ENCODE measurements at regions not wholly inside any gene's neighbourhood (a gene's known extent, or its start where the extent isn't known, plus 50 kb on each side); places are given as distances from the start of the nearest gene placed in this dataset.
"Not testable (repeated sequence)": the region's sequence is repeated elsewhere in the genome, so short reads cannot be mapped to it uniquely, and the experiment has no call there.

DNA sequence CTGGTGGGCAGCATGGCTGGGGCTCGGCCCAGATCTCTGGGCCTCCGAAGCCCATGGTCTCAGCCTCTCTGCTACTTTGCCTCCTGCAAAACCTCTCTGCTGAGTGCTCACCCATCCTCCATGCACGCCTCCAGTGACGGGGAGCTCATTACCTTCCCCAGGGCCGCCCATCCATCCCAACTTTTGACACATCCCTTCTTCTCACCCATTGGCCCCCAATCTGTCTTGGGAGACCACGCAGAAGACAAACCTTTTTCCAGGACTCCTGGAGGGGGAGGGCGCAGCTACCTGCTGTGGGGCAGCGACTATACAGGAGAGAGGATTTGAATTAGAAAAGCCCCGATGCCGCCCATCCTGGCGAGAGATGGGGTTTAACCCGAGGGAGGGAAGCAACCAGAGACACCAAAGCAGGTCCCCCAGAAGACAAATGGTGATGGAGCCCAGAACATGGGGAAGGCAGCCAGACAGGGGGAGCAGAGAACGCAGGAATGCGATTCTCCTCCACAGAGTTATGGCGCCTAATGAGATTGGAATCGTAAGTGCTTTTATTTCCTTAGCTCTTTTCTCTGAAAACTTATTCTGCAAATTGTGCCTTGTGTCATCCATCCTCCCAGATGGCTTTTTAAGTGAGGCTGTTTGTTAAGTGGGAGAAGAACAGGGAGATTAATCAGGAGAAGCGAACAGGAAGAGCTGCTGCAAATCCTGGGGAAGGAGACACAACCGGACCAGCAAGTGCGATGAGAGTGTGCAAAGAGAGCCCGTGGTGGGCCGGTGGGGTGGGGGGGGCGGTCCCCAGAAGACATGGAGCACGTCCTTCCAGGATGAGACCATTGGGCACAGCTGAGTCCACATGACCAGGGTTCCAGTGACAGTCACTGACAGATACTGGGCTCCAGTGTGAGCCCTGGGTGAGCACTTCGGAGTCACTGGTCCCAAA lies 623.5 kb downstream of the MATN1 start:
- no peak for DNase-seq

DNA sequence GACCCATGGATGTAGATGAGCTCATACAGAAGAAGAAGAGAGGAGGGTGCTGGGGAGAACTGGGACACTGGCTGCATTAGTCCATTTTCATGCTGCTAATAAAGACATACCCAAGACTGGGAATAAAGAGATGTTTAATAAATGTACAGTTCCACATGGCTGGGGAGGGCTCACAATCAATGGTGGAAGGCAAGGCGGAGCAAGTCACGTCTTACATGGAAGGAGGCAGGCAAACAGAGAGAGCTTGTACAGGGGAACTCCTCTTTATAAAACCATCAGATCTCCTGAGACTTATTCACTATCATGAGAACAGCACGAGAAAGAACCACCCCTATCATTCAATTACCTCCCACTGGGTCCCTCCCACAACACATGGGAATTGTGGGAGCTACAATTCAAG lies 625.5 kb downstream of the MATN1 start:
- DNase-seq, result not testable (repeated sequence)

DNA sequence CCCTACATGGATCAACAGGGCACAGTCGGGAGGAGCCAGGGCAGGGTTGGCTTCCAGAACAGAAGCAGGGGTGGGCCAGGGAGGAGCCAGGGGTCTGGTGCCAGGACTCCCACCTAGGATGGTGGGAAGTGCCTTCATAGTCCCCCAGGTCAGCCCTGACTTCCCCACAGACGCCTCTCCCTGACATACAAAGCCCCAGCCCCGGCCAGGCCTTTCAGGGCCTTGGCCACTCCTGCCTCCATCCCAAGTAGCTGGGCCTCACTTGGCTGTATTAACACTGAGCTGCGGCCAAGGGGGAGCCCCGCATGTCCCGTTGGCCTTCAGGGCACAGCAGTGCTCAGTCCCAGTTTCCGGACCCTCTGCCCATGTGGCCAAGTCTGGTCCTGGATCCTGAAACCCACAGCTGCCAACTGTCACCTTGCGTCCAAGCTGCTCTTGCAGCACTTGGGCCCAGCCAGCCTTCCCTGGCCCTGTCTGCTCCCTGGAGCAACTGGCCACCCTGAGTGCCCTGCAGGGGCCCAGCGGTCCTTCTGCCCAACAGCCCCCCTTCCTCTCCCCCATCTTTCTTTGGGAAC lies 627.8 kb downstream of the MATN1 start:
- DNase-seq, result no peak

DNA sequence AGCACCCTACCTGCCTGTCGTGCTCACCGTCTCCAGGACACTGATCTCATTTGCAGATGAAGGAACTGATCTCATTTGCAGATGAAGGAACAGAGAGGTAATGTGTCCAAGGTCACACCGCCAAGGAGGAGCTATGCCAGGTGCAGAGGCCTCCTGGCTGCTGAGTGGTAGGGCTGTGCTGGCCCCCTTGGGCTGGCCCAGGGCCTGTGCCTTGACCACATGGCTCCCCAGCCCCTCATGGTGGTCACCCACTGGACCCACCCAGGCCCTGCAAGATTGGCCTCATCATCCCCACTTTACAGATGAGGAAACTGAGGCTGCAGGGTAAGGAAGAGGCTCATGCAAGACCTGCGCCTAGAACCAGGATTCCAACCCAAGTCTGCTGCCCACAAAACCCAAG lies 628.3 kb downstream of the MATN1 start:
- DNase-seq, result no peak

DNA sequence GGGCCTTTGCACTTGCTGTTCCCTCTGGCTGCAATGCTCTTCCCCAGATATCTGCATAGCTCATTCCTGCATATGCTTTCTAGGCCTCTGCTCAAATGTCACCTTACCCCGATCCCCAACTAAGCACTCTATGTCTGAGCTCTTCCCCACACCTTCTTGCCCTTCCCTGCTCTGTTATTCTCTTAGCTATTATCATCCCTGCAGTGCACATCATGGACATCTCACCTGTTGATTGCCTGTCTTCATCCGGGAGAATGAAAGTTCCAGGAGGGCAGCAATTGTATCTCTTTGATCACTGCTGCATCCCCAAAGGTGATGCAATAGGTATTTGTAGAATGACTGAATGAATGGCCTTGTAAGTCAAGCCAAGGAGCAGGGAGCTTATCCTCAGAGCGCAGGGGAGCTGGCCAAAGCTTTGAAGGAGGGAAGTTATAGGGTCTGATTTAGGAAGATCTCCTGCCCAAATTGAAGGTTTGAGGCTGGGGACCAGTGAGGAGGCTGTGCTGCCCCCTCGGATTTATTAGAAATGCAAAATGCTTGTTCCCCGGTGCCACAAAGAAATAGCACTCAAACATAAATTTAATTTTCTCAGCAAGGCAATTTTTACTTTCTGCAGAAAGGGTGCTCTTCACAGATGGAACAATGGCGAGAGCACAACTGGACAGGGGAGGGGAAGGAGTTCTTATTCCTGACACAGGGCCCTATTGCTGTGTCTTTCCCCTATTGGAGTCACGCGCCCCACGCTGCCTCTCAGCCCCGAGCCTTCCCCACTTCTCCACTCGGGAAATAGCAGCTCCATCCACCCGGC lies 631.1 kb downstream of the MATN1 start:
- DNase-seq, result no peak

DNA sequence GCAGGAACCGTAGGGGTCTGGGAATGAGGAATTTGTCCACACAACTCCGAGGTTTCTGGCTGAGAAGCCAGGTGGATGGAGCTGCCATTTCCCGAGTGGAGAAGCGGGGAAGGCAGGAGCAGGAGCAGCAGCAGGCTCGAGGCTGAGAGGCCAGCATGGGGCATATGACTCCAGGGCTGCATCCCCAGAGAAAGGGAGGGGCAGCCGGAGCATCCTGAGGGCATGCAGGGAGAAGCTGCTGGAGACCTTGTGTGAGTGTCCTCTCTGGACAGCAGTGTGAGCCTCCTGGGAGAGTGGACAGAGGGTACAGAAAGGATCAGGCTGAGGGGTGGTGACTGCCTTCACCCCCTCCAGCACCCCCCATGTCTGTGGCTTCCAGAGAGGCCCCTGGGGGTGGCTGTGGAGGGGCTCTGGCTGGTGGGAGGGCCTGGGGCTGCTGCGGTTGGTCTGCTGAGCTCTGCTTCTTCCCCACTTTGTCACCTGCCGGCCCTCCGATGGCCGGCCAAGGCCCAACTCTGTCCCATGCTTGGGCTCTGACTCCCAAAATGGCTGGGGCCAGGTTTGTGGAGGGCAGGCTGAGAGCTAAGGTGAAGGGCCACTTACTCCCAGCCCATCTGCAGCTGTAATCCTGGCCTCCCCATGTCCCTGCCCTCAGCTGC lies 633.1 kb downstream of the MATN1 start:
- no peak for DNase-seq

DNA sequence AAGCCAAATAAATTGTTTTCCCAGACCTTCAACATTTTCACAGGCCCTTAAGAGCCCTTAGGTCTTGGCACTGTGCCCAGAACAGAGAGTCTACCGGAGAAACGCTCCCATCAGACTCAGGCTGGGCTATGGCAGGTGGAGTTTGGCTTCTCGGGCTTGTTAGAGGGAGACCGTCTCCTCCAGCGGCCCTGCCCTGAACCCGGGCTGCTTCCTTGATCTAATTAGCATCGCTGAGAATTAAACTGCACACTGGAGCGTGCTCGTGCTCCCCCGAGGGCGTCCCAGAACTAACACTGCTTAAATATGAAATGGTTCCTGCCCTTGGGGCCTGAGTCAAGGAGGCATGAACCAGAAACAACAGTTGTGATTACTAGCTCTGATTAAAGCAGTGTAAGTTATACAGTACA lies 634.4 kb downstream of the MATN1 start:
- DNase-seq, result no peak

DNA sequence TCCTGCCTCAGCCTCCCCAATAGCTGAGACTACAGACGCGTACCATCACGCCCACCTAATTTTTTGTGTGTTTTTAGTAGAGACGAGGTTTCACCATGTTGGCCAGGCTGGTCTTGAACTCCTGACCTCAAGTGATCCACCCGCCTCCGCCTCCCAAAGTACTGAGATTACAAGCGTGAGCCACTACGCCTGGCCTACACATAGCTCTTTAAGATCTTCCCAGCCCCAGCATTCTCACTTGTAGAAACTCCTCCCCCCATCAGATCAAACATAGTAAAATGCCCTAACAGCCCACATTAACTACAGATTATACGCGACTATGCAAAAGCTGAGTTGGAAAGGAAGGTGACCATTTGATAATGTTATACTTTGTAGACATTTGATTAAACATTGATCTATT lies 634.8 kb downstream of the MATN1 start:
- DNase-seq, result no peak

DNA sequence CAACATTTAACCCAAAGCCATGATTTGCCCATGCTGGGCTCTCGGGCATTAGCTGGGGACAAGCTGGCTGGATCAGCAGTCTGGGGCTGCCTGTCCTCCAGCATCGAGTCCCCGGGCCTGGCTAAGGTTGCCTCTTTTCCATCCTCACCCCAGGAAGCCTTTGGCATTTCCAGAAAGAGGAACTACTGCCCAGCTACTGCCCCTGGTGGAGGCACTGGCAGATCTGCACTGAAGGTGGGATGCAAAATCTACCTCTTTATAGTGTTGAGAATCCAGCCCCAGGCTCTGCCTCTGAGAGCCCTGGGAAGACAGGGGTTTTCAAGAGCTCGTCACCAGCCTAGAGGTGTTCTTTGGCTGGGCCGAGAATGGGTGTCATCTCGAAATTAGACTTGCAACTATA lies 635.9 kb downstream of the MATN1 start:
- DNase-seq, result no peak

DNA sequence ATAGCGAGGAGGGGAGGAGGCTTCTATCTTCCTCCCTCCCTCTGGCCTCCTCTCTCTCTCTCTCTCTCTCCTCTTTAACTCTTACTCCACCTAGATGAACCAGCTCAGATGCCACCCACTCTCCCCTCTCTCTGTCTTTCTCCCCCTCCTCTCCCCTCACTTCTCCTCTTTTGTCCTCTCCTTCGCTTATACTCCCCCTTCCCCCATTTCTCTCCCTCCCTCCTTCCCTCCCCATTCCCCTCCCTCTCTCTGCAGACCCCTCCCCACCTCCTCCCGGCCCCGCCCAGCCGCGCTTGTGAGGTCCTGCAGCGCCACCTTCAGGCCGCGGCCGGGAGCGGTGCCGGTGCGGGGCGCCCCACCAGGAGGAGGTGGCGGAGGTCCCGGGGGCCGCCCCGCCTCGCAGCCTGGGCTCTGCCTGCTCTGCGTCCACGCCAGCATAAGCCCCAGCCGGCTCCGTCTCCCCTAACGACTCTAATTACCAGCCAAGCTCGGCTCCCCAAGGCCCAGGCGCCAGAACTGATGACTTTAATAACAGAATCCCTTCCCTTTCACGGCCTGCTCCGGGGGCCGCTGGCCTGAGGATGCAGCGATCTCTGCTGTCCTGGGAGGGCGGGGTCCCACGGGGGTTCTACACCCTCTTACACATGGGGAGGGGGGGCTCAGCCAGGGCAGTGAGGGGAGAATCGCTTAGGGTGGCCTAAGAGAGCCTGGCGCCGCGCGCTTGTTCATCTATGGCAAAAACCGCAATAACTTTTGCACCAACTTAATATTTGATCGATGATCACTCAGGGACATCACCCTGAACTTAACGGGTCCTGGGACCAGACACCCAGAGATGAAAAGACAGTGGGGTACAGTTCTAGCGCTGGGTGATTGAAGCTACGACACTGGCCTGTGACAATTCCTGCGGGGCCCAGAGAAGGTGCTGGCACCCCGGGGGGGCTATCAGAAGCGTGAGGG lies 637.3 kb downstream of the MATN1 start:
- DNase-seq, result no peak

DNA sequence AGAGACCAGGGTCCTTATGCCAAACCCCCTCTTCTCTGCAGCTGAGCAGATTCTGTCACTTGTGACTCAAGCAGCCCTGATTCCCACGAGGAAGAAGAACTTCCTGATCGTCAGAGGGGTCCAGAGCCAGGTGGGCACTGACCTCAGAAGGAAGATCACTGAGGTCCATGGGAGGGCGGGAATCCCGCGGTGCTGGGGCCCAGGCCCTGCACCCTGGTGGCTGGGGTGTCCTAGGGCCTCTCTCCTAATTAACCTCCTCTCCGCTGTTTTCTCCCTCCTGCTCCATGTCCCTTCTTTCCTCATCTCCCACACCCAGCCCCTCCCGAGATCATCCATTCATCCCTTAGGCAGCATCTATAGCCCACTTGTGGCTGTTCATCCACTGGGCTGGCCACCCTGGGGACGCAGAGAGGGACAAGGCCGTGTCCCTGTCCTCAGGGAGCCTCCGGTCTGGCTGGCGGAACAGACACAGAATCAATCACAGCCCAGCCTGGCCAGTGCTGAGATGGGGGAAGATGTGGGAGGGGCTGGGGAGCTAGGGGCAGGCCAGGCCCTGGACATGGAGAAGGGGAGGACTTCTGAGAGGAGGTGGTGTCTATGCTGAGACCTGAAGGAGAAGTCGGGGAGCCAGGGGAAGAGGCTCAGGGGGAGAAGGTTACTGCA lies 638.3 kb downstream of the MATN1 start:
- no peak for DNase-seq

DNA sequence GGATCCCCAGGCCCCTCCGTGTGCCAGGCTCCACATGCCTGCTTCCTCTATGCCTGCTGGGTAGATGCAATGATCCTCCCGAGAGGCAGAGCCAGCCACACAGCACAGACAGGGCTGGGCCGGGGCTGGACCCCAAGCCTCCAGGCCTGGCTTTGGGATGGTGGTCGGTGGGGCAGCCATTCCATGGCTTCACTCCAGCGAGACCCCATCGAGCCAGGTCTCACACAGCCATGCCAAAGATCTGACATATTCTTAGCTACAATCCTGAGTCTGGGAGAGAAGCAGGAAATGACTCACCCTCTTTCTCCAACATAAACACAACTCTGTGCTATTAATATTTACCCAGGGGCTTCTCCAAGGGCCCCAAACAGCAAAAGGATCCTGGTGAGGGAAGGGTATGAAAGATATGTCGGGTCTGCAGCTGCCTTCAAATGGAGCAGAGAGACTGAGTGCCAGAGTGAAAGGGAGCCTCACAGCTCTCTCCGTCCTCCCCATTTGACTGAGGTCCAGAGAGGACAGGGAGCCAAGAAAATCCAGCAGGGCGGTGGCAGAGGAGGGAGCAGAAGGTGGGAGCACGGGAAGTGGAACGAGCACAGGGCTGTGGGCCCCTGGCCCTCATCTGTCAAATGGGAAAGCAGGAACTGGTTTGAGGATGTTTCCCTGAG lies 639.5 kb downstream of the MATN1 start:
- DNase-seq, result peak; percentile 5

DNA sequence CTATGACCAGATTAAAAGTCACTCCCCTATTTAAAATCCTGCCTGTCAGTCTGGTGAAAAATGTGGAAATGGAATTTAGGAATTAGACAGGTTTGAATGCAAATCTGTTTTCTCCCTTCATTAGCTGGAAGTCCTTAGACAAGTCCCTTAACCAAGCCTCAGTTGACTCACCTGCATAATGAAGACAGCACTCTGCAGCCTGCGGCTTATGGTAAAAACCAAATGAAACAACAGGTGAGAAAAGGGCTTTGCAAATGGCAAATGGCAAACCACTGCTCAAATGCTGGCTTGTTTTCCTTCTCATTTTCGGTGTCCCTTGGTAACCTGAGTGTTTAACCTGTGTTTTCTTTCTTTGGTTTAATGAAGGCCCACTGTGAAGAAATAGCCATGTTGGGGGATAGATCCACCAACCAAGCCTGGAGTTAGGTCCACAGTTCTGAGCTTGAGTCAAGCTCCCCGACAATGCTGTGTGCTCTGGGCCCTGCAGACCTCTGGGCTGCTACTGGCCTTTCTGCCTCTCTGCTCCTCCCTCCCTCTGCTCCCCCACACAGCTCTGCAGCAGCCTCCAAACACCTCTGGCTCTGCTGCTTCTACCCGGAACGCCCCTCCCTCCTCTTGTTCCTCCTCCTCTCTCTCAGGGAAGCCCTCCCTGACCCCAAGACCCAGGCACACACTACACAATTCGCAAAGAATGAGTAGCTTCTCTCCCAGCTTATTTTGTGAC lies 641.8 kb downstream of the MATN1 start:
- no peak for DNase-seq

DNA sequence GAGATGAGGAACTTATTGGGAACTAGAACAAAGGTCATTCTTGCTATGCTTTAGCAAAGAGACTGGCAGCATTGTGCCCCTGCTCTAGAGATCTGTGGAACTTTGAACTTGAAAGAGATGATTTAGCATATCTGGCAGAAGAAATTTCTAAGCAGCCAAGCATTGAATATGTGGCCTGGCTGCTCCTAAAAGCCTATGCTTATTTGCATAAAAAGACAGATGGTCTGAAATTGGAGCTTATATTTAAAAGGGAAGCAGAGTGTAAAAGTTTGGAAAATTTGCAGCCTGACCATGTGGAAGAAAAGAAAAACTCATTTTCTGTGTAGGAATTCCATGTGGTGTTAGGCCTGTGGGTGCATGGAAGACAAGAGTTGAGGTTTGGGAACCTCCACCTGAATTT lies 647.5 kb downstream of the MATN1 start:
- not testable (repeated sequence) for DNase-seq

DNA sequence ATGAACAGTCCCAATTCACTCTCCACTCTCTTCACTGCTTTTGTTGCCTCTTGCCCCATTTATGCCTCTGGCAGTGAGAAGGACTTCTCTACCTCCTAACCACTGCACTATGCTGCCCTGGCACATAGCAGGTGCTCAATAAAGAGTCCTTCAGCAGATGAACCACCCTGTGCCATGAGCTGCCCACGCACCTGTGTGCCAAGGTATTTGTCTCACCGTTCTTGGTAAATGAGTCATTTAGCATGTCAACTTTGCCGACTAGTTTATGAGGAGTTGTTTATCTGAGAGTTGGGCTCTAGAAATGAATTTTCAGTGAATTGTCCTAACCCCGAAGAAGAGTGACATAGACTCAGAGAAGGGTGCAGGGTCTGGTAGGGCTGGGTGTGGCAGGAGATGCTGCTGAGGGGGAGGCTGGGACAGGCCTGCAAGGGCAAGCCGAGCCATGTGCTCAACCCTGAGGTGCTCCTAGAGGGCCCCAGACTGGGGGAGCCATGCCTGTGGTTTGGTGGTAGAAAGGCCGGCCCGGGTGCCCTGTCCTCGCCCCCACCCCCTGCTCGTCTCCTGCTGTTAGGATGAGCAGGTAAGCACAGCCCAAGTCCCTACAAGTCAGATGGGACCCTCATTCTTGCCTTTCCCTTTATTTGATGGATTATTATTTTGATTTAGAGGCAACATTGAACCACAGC lies 654.5 kb downstream of the MATN1 start:
- no peak for DNase-seq

DNA sequence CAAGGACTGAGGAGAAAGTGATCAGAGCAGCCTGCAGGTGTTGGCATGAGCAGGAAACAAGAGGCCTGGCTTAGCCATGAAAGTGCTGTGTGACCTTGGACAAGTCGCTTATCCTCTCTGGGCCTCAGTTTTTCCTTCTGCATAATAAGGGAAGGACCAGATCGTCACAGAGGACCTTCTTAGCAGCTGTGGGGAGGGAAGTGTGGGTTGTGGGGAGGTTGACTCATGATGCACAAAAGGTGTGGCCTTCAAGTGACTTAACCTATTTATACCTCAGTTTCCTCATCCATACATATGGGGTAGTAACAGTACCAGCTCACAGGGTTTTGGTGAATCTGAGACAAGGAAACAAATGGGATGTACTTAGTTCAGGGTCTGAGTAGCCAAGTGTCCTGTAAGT lies 658.8 kb downstream of the MATN1 start:
- no peak for DNase-seq

DNA sequence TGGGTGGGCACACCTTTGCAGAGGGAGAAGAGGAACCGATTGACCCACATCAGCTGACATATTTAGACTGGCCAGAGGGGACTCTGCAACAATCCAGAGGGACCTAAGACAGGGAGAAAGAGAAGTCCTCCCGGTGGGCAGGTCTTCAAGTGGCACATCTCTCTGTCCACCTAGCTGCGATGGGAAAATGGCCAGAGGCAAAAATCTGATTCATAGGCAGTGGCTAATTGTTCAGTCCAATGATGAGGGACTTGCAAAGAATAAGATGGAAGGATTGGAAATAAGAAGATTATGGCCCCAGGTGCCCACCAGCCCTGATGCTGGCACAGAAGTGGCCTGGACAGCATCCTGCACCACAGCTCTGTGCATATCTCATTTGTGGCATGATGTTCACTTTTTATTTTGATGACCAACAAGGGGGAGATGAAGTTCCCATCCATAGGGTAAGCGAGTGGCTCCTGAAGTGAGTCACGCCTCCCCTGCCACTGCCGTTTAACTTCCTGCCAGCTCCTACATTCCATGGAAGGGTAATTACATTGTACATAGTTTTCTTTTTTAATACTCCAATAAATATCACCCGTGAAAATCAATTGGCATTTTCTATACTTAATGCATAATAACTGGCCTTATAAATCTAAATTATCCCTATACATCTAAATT lies 659.6 kb downstream of the MATN1 start:
- DNase-seq, result no peak

DNA sequence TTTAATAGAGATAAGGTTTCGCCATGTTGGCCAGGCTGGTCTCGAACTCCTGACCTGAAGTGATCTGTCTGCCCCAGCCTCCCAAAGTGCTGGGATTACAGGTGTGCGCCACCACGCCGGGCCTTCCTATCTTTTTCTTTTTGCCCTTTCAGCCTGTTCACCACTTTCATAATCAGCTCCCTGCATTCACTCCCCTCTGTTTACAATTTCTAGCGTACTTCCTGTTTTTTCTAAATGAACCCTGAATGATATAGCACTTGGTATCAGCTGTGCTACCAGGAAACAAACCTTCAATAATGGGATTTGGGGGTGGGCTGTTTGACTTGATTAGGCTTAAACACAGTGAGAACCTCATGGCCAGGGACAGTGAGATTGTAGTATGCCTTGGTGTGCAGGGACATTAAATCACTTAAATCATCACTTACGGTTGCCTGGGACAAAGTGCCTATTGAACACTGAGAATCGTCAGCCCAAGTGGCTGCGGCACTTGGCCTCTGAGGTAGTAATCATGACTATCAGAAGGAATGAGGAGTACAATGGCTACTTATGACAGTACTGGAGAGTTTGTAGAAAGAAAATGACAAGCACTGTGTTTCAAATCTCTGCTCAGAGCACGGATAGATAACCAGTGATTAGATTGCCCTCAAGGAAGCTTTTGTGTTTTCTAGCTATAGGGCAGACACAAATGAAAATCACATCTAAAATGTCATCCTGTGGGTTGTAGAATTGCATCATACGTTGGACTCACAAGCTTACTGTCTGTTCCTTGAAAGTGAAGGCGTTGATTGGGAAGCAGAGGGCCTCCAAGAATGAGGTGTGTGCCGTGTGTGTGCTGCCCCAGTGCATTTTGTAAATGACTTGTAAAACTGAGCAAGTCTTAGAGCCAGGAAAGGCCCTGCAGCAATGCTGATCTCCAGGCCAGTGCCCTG lies 661.8 kb downstream of the MATN1 start:
- DNase-seq, result no peak
